SK-N-MC (cell line): ENCODE measurements at regions not wholly inside any gene's neighbourhood (a gene's known extent, or its start where the extent isn't known, plus 50 kb on each side); places are given as distances from the start of the nearest gene placed in this dataset.

Source experiments
- DNase-seq: peaks from one replicate; pipeline ENCODE4 v3.0.0-alpha.2; 2011; ENCODE audit warnings: low read depth, low spot score
- H3K27ac ChIP-seq: fragments of 200-600 bp; sonication (generic); 2 replicates; pipeline ENCODE4 v1.5.1; 2016; ENCODE audit warnings: mixed run types
- H3K36me3 ChIP-seq: fragments of 200-600 bp; sonication (generic); 2 replicates; pipeline ENCODE4 v1.6.1; 2017; ENCODE audit warnings: antibody characterized with exemption, low read length, mixed read lengths; ENCODE audit not compliant: insufficient read depth
- H3K4me3 ChIP-seq: fragments of 200-600 bp; sonication (generic); 2 replicates; pipeline ENCODE4 v1.5.1; 2016
- H3K9ac ChIP-seq: fragments of 200-600 bp; sonication (generic); 2 replicates; pipeline ENCODE4 v1.8.0; 2017; ENCODE audit warnings: mixed run types, mixed read lengths; ENCODE audit not compliant: insufficient read length
- H3K9me3 ChIP-seq: fragments of 200-600 bp; sonication (generic); 2 replicates; pipeline ENCODE4 v1.6.1; 2017; ENCODE audit warnings: low read depth, mild to moderate bottlenecking, antibody characterized with exemption, low read length, moderate library complexity, mixed read lengths
- EZH2 ChIP-seq: fragments of 200-600 bp; sonication (generic); IDR thresholded peaks from one replicate; pipeline ENCODE4 v1.6.1; 2017; ENCODE audit warnings: antibody characterized with exemption
- FOXP2 ChIP-seq: optimal IDR thresholded peaks from 2 replicates; pipeline ENCODE3; 2011; ENCODE audit warnings: mild to moderate bottlenecking, moderate library complexity; ENCODE audit not compliant: insufficient read depth; ENCODE audit errors: extremely low read length, control extremely low read depth
- POLR2AphosphoS5 ChIP-seq: IDR thresholded peaks from 2 replicates; pipeline ENCODE4 v1.6.1; 2012; ENCODE audit warnings: mild to moderate bottlenecking, low read depth, low read length, borderline replicate concordance

DNA sequence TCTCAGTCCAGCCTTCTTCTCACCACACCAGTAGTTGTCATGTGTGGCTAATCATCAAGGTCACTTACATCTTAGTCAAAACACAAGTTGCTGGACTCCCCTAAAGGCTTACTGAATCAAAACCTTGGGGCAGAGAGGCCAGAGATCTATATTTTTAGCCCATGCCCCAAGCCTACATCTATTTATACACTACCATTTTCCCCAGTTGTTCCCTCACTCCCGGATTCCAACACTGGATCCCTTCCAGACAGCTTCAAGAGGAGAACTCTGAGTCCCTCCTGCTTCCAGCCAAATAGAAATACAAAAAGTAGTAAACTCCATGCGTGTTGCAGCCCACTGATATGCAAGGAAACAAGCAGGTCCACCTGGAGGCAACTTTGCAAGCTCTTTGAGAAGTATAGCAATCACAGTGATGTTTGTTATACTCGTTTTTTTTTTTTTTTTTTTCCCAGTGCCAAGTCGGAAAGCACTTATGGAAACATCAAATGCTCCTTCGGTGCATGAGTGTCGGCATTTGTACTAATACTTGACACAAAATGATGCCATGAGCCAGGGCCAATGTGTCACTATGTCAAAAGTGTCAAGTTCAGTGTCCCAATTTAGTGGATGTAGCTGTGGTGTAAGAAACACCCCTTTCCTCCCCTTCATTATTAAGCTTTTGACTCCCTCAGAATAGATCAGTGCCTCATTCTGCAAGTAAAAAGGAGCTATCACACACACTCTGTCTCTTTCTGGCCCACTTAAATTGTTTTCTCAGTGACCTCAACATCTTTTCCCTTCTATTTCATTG lies 594.2 kb upstream of the SGCD start:
- Histone ChIP-seq H3K36me3 (no peaks in the 10 kb centered on the region), H3K4me3 (no peak overlapping the region), H3K9ac (no peak overlapping the region), H3K9me3 (no peaks in the 10 kb centered on the region), H3K27ac (no peak overlapping the region)
- TF ChIP-seq EZH2, result no peak
- no peak for TF ChIP-seq POLR2AphosphoS5
- TF ChIP-seq FOXP2, result no peak
- DNase-seq, result no peak

DNA sequence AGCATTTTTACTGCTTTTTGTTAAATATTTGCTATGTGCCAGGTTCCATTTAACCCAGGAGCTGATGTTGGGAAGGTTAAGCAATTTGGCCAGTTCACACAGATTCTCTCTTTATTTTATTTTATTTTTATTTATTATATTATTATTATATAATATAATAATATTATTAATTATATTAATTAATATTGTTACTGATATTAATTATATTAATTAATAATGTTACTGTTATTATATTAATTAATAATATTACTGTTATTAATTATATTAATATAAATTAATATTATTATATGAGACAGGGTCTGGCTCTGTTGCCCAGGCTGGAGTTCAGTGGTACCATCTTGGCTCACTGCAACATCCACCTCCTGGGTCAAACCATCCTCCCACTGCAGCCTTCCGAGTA lies 593.0 kb upstream of the SGCD start:
- no peak overlapping the region for H3K27ac ChIP-seq
- DNase-seq, result no peak
- H3K36me3 ChIP-seq, result no peaks in the 10 kb centered on the region
- TF ChIP-seq POLR2AphosphoS5 (no peak), EZH2 (no peak), FOXP2 (no peak)
- no peak overlapping the region for H3K9ac ChIP-seq
- no peak overlapping the region for H3K4me3 ChIP-seq
- H3K9me3 ChIP-seq, result no peaks in the 10 kb centered on the region

DNA sequence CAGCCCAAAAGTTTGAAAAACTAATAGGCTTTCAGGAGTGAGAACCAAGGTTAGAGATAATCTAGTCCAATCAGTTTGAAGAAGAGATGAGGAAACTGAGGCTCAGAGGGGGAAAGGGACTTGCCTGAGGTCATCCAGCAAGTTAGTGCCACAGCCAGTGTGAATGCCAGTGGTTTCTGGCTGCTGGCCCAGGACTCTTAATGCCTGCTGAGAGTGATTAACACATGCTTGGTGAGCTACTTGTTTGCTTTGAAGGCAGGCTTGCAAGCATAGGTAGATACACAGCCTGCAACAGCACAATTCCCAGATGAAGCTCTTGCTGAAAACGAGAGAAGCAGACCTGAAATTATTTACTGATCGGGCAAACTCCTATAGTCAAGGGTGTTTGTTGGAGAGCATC lies 591.6 kb upstream of the SGCD start:
- Histone ChIP-seq H3K36me3 (no peaks in the 10 kb centered on the region), H3K9ac (no peak overlapping the region), H3K4me3 (no peak overlapping the region), H3K27ac (no peak overlapping the region), H3K9me3 (no peaks in the 10 kb centered on the region)
- TF ChIP-seq EZH2, result no peak
- TF ChIP-seq FOXP2, result no peak
- no peak for TF ChIP-seq POLR2AphosphoS5
- no peak for DNase-seq

DNA sequence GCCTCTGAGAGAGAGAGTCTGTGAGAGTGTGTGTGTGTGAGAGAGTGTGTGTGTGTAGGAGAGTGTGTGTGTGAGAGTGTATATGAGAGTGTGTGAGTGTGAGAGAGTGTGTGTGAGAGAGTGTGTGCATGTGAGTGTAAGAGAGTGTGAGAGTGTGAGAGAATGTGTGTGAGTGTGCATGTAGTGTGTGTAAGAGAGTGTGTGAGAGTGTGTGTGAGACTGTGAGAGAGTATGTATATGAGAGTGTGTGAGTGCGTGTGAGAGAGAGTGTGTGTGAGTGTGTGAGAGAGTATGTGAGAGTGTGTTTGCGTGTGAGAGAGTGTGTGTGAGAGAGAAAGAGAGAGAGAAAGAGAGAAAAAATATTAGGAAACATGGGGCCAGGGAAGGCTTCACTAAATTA lies 588.3 kb upstream of the SGCD start:
- TF ChIP-seq FOXP2 (no peak), POLR2AphosphoS5 (no peak), EZH2 (no peak)

DNA sequence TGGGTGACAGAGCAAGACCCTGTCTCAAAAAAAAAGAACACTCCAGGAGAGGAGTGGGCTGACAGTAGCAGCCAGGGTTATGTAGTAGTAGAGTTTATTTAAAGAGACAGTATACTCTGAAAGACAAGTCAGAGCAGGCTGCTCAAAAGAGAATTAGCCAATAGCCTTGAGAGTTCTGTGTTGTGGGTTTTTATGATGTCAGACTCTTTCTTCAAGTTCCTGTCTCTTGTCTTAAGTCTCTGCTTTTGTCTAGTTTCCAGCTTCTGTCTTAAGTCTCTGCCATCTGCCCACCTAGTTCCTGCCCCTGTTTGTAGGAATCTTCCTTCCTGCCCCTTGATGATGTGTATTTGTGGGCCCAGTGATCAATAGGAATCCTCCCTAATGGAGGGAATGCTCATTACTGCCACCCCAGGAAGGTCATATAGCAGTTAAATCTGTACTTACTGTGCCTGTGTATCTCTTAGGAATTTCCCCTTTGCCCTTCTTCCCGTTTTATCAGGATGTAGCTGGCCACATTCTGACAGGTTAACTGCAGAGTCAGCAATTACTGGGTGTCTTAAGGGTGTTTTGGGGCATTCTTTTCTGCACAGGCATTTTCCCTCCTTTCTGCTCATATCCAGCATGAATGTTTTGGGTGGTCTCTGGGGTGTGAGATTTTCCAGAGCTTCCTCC lies 580.5 kb upstream of the SGCD start:
- no peak for TF ChIP-seq POLR2AphosphoS5
- no peak for TF ChIP-seq EZH2
- TF ChIP-seq FOXP2, result no peak
- Histone ChIP-seq H3K27ac (no peak overlapping the region), H3K4me3 (no peak overlapping the region), H3K9ac (no peak overlapping the region), H3K36me3 (no peaks in the 10 kb centered on the region), H3K9me3 (no peaks in the 10 kb centered on the region)
- DNase-seq, result no peak

More for the DNA sequence above, 588.3 kb upstream of the SGCD start:
- no peaks in the 10 kb centered on the region for H3K36me3 ChIP-seq
- no peak overlapping the region for H3K9ac ChIP-seq
- H3K4me3 ChIP-seq, result no peak overlapping the region
- H3K9me3 ChIP-seq, result no peaks in the 10 kb centered on the region
- no peak for DNase-seq
- H3K27ac ChIP-seq, result no peak overlapping the region

DNA sequence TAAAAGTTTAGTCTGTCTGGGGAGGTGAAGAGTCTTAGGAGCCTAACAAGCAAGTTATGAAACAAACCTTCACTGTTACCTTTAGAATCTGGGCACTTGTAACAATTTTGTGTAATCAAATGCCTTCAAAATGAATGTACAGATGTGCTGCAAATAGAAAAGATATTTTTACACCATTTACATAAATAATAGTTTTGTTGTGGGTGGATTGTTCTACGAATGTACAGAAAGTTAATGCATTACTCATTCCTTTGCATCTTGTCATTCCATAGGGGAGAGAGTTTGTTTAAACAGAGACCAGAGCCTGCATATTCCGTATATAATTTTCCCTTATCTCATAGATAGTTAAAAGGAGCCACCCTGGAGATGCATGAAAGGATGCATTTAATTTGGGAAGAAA lies 576.9 kb upstream of the SGCD start:
- TF ChIP-seq EZH2, result no peak
- no peak for TF ChIP-seq POLR2AphosphoS5
- TF ChIP-seq FOXP2, result no peak
- Histone ChIP-seq H3K27ac (no peak overlapping the region), H3K9ac (no peak overlapping the region), H3K4me3 (no peak overlapping the region), H3K36me3 (no peaks in the 10 kb centered on the region), H3K9me3 (no peaks in the 10 kb centered on the region)
- DNase-seq, result no peak

DNA sequence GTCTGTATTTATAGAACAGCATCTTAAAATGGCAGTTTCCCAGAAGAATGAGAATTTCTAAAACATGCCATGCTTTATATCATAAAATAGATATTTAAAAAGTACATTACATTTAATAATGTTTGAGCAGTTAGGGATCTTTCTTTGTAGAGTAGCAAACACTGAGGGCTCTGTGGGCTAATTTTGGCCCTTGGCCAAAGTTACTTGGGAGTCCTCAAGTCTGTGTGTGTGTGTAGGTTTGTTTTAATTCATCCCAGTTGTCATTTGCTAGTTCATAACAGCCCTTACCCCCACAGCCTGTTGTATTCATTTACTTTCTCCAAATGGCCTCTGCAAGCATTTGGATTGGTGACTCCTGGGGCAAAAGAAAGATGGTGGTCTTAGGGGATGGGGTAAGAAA lies 576.4 kb upstream of the SGCD start:
- Histone ChIP-seq H3K9ac (no peak overlapping the region), H3K36me3 (no peaks in the 10 kb centered on the region), H3K9me3 (no peaks in the 10 kb centered on the region), H3K27ac (no peak overlapping the region), H3K4me3 (no peak overlapping the region)
- no peak for DNase-seq
- TF ChIP-seq POLR2AphosphoS5 (no peak), EZH2 (no peak)

DNA sequence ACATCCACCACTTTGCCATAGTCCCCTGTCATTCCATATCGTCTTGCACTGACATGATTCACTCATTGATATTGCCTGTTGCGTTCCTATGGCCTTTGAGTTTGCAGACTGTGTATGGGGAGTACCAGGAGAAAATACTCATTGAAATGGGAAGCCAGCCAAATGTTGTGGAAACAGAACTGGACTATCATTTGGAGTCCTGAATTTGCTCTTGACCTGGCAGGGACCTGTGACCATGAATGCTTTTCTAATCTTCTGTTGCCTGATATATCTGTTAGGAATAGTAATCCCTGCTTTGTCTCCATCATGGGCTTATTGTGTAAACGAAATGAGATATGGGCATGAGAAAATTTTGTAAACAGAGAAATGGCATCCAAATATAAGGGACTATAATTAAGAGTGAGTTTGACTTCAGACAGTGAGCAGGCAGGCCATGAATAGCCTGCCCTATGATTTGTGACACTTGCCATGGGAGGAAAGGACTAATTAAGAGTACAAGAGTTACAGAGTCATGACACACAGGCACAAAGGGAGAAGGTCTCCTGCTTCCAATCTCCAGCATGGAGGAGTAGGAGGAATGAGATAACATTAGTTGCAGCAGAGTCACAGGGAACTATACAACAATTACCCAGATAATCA lies 572.9 kb upstream of the SGCD start:
- no peak for DNase-seq
- Histone ChIP-seq H3K9me3 (no peaks in the 10 kb centered on the region), H3K36me3 (no peaks in the 10 kb centered on the region), H3K9ac (no peak overlapping the region), H3K4me3 (no peak overlapping the region), H3K27ac (no peak overlapping the region)
- TF ChIP-seq POLR2AphosphoS5, result no peak
- no peak for TF ChIP-seq EZH2
- no peak for TF ChIP-seq FOXP2
